GM21526 (cell line): ENCODE measurements at regions not wholly inside any gene's neighbourhood (a gene's known extent, or its start where the extent isn't known, plus 50 kb on each side); places are given as distances from the start of the nearest gene placed in this dataset.

Experiments
- ATAC-seq: cut with Tn5 transposase; IDR thresholded peaks from one replicate; pipeline ENCODE4 v1.9.1; 2021; ENCODE audit warnings: moderate library complexity; ENCODE audit not compliant: unreplicated experiment, low FRiP score

DNA sequence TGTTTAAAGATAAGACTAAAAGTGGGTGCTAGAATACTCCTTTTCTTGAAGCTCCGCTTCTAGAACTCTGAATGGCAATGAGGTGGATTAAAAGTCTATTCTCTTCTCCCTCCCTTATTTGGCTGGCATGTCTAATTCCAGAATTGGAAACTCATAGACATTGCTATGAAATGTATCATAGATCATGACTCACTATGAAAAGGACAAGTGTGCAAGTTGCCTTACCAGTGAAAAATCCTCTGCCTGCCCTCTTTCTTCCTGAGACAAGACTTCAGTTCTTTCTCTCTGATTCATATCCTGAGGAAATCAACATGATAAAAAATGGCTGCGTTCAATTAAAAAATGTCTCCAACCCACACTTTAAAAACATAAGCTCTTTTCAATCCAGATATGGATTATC is 73.2 kb upstream of the BLID start:
- ATAC-seq, result no peak

DNA sequence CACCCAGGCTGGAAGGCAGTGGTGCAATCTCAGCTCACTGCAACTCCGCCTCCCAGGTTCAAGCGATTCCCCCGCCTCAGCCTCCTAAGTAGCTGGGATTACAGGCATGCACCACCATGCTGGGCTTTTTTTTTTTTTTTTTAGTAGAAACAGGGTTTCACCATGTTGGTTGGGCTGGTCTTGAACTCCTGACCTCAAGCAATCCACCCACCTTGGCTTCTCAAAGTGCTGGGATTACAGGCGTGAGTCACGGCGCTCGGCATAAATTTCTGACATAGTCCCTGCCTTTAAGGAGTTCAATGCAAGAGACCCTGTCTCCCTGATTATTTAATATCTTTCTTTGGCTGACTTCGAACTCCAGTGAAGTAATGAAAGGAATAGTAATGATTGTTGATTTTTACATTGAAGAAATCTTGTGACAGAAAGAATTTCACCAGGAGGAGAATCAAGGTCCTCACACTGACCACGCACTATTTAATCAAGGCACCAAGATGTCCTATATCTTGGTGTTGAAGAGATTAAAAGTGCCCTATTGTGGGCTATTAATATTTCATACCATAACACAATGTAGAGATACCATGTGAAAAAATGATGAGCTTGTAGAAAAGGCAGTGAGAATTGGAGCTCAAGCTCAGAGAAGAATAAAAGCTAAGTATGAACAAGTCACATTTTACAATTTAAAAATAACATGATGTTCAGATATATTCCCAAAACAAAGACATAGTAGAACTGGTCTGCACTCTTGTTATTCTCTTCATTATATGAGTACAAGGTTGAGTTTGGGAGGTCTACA is 71.6 kb upstream of the BLID start:
- no peak for ATAC-seq

DNA sequence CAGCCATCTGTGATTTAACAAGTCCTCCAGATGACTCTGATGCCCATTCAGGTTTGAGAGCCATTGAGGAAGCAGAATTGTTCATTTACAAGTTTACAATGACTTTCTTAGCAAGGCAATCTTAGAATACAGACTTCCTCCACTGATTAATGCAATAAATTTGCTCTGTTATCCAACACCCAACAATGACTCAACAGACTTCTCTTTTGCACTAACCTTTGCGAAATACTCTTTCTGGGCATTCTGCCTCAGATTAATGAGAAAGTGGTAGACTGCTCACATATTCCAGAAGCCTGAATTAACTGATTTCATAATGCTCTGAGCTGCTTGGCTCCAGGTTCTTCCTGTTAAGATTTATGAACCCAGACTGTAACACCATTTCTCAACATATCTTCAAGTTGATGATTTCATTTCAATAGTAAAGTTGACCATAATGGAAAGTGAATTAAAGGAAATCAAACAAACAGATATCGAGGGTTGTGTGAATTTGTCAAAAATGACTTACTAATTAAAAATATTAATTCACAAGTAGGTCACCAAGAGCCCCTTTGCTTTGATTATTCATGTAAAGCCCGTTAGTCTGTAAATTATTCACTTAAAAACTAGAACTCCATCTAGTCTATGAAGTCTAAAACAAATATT is 70.5 kb upstream of the BLID start:
- no peak for ATAC-seq

DNA sequence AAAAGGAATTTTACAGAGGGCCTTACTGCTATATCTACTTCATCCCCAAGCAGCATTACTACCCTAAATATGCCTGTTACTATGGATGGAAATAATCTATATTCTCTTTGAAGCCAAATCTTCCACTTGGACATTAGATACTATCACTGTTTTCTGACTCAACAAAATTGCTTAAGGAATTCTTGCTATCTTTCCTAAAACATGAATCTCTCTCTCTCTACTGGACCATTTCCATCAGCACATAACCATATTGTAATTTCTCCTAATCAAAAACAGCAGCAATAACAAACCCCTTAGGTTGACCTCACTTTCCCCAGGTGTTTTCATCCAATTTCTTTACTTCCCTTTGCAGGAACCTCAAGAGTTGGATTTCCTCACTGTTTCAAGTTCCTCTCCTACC is 67.9 kb upstream of the BLID start:
- ATAC-seq, result no peak

DNA sequence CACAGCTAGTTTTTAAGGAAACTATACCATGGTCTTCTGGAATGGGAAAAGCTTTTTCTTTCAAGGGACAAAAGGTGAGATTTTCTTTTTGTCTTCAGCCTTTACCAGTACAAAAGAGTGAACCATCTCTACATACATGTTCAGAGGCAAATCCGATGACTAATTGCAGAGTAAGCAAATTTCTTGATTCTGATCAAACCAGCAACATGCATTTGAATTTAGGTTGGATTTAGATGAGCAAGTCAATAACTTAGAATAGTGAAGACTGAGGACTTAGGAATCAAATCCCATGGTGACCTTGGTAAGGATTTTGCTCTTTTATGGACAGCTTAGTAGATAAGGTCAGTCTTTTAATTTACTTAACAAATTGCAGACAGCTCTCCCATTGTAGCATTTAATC is 65.9 kb upstream of the BLID start:
- no peak for ATAC-seq

DNA sequence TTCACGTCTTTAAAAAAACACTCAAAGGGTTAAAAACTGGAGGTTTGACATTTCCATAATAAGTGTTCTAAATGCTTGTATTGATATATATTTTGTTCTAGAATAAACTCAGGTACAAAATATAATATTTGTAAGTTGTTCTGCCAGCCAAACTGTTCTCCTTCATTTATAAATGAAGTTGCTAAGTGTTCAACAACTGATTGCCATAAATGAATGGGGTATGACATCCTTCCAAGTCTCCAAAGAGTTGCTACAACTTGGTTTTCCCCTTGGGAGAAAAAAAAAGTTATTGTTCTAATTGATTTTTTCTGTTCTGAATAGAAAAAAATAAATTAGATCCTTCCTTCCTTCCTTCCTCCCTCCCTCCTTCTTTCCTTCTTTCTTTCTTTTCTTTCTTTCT is 65.4 kb upstream of the BLID start:
- ATAC-seq, result no peak

DNA sequence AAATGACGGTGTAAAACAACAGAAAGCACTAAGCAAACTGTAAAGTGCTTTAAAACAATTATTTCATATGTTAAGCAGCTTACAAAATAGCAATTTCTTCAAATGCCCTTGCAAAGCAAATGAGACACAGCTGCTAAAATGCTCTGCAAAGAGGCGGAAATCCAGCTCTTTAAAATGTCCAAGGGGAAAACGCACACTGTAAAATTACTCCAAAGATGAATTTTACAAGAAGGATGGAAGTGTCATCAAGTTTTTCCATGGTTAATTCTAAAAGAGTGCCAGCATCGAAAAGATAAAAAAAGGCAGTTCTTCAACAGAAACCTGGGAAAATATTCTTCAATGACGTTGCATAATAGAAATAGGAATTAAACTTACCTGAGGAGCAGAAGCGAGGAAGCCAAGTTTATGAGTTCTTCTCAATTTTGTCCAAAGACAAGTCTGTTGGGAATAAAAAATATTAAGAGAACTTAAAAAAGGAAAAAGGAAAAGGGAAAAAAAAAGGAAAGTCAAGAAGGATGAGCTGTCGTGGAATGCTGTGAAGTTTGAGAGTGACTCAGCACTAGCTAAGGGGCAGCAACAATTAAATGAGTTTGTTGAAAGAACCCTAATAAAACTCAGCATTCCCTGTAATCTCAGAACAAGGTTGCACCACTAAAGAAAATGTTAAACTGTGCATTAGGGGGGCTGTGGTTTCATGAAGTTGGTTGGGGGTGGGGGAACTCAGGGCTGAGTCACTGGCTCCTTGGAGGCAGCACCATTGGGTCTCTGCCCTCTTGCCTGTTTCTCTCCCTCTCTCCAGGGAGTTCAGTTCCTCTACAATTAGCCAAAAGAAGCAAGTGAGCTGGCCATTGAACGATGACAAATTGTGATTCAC is 64.2 kb upstream of the BLID start:
- ATAC-seq, result no peak

DNA sequence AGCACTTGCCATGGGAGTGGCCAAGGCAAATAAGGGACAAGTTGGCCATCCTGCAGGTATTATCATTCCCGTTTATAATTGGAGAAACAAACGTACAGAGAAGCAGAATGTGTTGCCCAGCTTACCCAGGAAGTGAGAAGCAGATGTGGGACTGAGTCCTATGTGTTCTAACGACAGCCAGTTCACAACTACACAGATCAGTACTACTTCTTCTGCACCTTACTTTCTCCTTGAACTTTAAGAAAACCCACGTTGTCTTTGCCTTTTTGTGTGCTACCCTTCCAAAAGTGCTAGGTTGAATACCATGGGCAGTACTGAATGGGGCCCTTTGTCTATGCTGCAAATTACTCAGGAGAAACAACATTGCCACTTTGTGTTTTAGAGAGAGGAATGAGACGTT is 62.8 kb upstream of the BLID start:
- ATAC-seq, result no peak

DNA sequence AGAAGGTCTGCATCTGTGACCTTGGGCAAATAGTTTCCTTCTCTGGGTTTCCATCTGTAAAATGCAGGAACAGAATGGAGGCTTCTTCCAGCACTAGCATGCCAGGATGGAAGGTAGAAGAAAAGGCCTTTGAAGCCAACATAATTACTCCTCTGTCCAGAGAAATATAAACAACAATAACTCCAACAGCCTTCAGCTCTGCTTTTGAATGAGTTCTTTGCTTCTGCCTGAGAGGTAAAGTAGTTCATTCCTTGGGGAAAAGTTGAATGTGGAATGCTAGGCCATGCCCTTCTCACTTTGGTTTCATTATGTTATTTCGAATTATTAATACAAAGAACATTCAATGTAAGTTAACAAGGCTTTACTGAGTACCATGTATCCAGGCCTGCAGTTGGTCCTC is 61.2 kb upstream of the BLID start:
- no peak for ATAC-seq

DNA sequence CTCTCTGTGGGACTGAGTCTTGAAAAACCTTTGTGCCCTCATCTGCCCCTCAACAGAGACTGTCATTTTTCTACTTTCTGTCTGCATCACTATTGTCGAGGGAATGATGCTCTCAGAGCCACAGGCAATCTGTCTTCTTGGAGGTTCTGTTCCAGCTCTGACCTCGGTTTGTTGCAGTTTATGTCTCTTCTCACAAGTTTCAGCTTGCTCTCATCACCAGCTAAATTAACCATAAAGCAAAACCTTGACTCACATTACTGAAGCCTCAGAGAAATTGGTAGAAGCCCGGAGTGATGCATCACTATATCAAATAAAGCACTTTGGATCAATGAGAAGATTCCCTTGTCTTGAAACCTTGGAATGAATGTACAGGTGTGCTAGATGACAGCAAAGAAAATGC is 60.6 kb upstream of the BLID start:
- ATAC-seq, result no peak

DNA sequence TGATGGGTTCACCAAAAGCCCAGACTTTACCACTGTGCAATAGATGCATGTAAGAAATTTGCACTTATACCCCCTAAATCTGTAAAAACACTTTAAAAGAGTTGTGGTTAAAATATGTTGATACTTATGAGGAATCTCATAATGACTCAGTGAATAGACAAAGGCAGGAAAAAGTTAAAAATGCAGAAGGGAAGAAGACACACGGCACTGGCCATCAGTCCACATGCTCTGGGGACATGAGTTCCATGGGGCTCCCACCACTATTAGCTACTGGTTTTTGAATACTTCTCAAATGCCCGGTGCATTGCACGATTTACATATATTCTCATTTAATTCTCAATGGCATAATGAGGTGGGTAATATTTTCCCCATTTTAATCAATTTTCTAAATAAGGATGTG is 59.3 kb upstream of the BLID start:
- ATAC-seq, result no peak

DNA sequence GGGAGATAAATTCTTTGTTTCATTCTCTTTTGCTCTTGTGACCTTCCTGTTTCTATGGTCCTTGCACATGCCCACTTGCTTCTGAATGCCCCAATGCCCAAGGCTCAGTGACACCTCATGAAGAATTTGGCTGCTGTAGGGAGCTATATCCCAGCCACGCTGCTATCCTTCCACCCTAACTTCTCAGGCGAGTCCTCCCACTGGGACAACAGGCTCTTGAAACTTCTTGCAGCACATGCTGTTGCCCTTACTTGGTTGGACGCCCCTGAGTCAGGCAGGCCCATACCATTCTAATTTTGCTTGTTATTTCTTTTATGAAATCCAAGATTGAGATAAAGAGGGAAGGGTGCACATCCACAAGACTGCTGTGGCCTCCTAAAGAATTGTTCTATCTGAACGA is 57.6 kb upstream of the BLID start:
- ATAC-seq, result no peak

DNA sequence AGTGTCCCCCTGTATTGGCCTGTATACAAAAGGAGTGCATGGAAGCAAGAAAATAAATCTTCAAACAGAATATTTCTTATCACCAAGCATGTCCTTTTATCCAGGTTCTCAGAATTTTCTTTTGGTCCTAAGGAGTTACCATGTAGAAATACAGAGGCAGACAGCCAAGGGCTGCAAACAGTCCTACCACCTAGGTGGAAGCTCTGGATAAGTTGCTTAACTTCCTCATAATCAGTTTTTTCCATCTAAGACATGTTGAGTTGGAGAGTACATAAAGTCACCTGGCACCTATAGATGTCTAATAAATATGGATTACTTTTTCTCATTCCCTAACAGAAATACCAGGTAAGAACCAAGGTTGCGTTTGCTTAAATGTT is 57.0 kb upstream of the BLID start:
- no peak for ATAC-seq

DNA sequence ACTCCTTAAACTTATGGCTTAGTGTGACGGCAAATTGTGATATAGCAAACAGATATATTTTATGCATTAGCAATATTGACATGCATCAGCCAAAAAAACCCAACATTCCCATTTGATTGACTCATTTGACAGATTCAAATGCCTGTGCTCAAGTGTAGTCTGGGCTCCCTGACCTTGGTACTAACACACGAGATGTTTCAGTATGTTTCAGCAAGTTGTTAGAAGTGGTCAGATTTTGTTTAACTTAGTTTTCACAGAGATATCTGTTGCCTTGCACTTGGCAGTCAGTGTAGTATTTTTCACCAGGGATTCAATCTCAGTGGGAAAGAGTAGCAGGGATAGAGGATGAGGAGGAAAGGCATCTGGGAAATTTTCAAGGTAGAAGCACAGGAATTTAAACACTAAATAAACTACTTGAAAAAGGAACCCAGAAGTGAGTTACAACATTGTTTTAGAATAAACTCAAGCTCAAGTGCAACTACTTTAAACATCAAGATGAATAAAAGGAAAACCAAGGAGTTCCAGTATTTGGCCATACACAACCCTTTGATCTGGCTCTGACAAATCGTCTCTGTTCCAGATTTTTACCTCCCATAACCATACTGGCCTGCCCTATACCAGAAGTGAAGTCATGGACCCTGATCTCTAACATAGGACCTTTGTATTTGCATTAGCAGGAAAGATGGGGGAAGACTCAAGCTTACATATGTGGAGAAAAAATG is 56.5 kb upstream of the BLID start:
- ATAC-seq, result no peak

DNA sequence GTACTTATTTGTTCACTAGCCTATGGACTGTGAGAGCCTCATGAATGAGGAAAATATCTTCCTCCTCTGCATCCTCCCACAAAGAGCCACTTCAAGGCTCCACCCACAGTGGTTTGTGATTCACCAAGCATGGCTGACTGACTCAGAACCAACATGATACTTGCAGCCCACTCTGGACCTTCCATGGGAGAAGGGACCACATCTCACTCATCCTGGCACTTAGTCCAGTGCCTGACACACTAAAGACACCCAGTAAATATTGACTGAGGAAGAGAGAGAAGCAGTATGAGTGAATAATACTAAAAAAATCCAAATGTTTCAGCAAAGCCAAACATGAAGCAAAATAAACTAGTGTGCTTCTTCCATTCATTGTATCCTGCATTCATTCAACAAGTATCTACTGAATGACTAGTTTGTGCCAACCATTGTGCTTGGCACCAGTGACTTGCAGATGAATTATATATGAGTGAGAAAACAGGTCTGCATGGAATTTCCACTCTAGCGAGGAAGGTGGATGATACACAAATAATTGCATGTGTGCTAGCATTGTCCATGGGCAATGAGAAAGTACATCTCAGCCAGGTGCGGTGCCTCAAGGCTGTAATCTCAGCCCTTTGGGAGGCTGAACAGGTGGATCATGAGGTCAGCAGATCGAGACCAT is 54.9 kb upstream of the BLID start:
- no peak for ATAC-seq

DNA sequence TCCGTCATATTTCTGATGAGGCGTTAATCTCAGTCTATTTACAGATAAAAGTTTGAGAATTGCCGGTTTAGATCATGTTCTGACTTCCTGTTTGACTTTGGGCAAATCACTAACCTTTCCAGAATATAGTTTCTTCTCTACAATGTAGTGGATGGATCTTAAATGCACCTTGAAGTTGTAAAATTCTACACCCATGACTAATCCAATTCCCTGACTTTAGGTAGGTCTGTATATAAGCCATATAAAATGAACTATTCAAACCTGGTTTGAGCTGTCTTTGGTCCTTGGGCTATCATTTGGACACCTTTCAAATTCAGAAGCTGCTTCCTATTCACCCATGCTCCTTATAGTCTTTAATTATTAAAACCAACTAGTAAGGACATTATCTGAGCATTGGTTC is 52.2 kb upstream of the BLID start:
- ATAC-seq, result no peak

DNA sequence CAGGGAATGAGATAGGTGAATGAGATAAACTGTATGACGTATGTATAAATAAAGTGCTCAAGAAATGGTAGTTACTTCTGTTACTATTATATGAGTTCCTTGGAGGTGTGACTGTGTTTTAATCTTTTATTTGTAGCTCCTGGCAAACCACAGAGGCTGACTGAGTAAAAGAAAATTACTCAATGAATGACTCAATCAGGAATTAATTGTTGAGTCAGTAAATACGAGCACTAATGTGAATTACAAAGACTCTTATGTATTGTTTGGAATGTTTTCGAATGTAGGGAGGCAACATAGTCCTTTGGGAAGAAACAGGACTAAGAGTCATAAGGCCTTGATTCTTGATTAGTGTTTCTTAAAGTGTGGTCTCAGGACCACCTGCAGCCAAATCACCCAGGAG is 51.1 kb upstream of the BLID start:
- no peak for ATAC-seq

DNA sequence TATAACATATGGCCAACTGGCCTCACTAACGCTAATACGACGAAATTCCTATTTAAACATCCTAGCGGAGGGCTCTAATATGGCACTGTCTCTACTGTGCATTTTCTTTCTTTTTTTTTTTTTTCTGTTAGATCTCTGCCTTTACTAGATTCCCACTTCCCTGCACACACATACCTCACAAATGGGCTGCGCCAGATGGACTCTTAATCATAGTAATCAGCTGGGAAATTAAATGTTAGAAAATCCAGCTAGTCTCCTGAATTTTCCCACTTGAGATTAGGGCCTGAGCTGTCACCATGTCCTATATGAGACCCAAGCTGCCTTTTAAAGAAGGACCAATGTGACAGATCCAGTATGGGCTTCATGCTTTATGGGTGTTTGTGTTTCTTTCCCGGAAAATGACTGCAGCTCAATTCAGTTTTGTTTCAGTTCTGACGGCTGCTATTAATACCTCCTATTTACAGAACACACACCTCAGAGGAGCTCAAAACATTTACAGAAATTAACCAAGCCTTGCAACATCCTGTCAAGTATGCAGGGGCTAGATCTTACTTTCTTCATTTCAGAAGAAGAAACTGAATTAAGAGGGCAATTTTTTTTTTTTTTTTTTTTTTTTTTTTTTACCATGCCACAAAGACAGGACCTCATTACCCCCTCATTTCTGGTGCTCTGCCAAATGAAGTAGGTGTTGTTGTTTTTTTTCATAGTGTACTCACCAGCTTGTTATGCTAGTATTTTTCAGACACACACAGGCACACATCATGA is 49.8 kb upstream of the BLID start:
- no peak for ATAC-seq
